Esophagus muscularis mucosa (tissue), 4 donors: ENCODE measurements at regions not wholly inside any gene's neighbourhood (a gene's known extent, or its start where the extent isn't known, plus 50 kb on each side); places are given as distances from the start of the nearest gene placed in this dataset.

ENCODE experiments used
- DNase-seq: peaks from one replicate; pipeline ENCODE4 v3.0.0-alpha.2; 2017; ENCODE audit errors: extremely low spot score
- H3K27ac ChIP-seq, 4 donors: fragments of 200-600 bp; sonication (generic); replicated peaks in 1 of 4; 1 replicate in 3 of 4; 2 replicates in 1 of 4; pipeline ENCODE4 v1.5.1; 2016 to 2019; ENCODE audit warnings: mild to moderate bottlenecking in 1 of 4
- H3K27me3 ChIP-seq, 4 donors: fragments of 200-600 bp; sonication (generic); one replicate each; pipeline versions ENCODE4 v1.5.1 to v1.6.0; 2016 to 2019
- H3K36me3 ChIP-seq, 4 donors: fragments of 200-600 bp; sonication (generic); one replicate each; pipeline ENCODE4 v1.5.1; 2016 to 2019
- H3K4me1 ChIP-seq, 4 donors: fragments of 200-600 bp; sonication (generic); one replicate each; pipeline ENCODE4 v1.5.1; 2016 to 2019
- H3K4me3 ChIP-seq, 4 donors: fragments of 200-600 bp; sonication (generic); 1 replicate in 2 of 4; 2 replicates in 2 of 4; pipeline ENCODE4 v1.5.1; 2016 to 2019; ENCODE audit warnings: mild to moderate bottlenecking in 4 of 4, moderate library complexity in 1 of 4
- H3K9me3 ChIP-seq, 4 donors: fragments of 200-600 bp; sonication (generic); 1 replicate in 3 of 4; 2 replicates in 1 of 4; pipeline ENCODE4 v1.5.1; 2016 to 2019
- CTCF ChIP-seq, 3 experiments: fragments of 200-600 bp in 2 of 3; fragments of 450-650 bp in 1 of 3; sonication (generic) in 2 of 3; IDR thresholded peaks; one replicate each; pipeline ENCODE4 v1.5.1; 2017 to 2019; ENCODE audit warnings: antibody characterized with exemption in 3 of 3, mild to moderate bottlenecking in 2 of 3, moderate library complexity in 1 of 3
- EP300 ChIP-seq: sonication (generic); formaldehyde crosslinking; IDR thresholded peaks from one replicate; pipeline ENCODE4 v1.6.1; 2017; ENCODE audit warnings: antibody characterized with exemption
- POLR2A ChIP-seq: fragments of 450-650 bp; IDR thresholded peaks from one replicate; pipeline ENCODE4 v1.6.1; 2017; ENCODE audit warnings: antibody characterized with exemption, moderate library complexity, mild to moderate bottlenecking, low read depth
- POLR2AphosphoS5 ChIP-seq, 2 donors: sonication (generic); formaldehyde crosslinking; IDR thresholded peaks; one replicate each; pipeline ENCODE4 v1.6.1; 2017; ENCODE audit warnings: antibody characterized with exemption in 2 of 2
- WGBS: methylation state at CpG from one replicate; pipeline ENCODE4 v1.1.5; 2018; 5-methylcytosine and 5-hydroxymethylcytosine counted together
- intact Hi-C: fragments of 100-400 bp; cut with DNase I; formaldehyde crosslinking; loops from one replicate; pipeline ENCODE4 v1.15.1; 2023

- DNase-seq = no peak
- Histone ChIP-seq H3K27ac (peak overlapping the region; percentile 72 to 86 (median 76)), H3K36me3 (peaks cover 27 to 69% (median 55%) of the 10 kb centered on the region in 4 donors), H3K9me3 (no peaks in the 10 kb centered on the region), H3K4me3 (peak overlapping the region; percentile 17 to 42 (median 24)), H3K27me3 (no peaks in the 10 kb centered on the region), H3K4me1 (peaks cover 11 to 22% (median 18%) of the 10 kb centered on the region in 4 donors)
- TF ChIP-seq POLR2AphosphoS5 (IDR thresholded peaks at IDR 0.05) (no peak), POLR2A (no peak), EP300 (no peak), CTCF (IDR thresholded peaks at IDR 0.05) (no peak)
- intact Hi-C loops = no loop called here
- WGBS = 75% methylated on average over 18 of the region's 26 CpGs
Observed at GRCh38 chr16:22425036-22425801, 50.8 kb upstream of the CDR2 start.

- no peaks in the 10 kb centered on the region for H3K9me3 ChIP-seq
- DNase-seq = no peak
- H3K4me3 ChIP-seq = peak overlapping the region; percentile 17 to 42 (median 24)
- H3K27ac ChIP-seq = peak overlapping the region; percentile 72 to 86 (median 76)
- H3K27me3 ChIP-seq = no peaks in the 10 kb centered on the region
- H3K4me1 ChIP-seq = peaks cover 11 to 22% (median 18%) of the 10 kb centered on the region in 4 donors
- peaks cover 24 to 71% (median 56%) of the 10 kb centered on the region in 4 donors for H3K36me3 ChIP-seq
- TF ChIP-seq POLR2AphosphoS5 (IDR thresholded peaks at IDR 0.05) = peak; percentile 17 to 29
- TF ChIP-seq POLR2A = no peak
- TF ChIP-seq EP300 = no peak
- no peak for TF ChIP-seq CTCF (IDR thresholded peaks at IDR 0.05)
- 54% methylated on average over 21 of the region's 22 CpGs for WGBS
- intact Hi-C loops = loop anchor here (5.0 kb wide), 1 partner anchor 42 kb away; no protein-coding TSS in a partner anchor
Observed at GRCh38 chr16:22424161-22424937, 49.9 kb upstream of the CDR2 start.
